PFSK-1 (cell line): ENCODE measurements at regions not wholly inside any gene's neighbourhood (a gene's known extent, or its start where the extent isn't known, plus 50 kb on each side); places are given as distances from the start of the nearest gene placed in this dataset.

Experiments used
- POLR2AphosphoS5 ChIP-seq: IDR thresholded peaks from 2 replicates; pipeline ENCODE4 v1.6.1; 2012; ENCODE audit warnings: low read depth, mild to moderate bottlenecking, control low read depth, low read length, moderate library complexity
- TAF1 ChIP-seq: IDR thresholded peaks from 2 replicates; pipeline ENCODE4 v1.6.1; 2012; ENCODE audit warnings: low read length, control low read depth, borderline replicate concordance; ENCODE audit not compliant: insufficient read depth
- TF ChIP-seq, protein P1 (sequence below), 2 experiments: IDR thresholded peaks; 2 replicates each; pipeline versions ENCODE4 v1.6.1 to v1.8.0; 2011 to 2012; ENCODE audit warnings: low read depth in 2 of 2, low read length in 2 of 2, control low read depth in 1 of 2, inconsistent platforms in 1 of 2, mild to moderate bottlenecking in 1 of 2, moderate library complexity in 1 of 2; ENCODE audit not compliant: insufficient read depth in 1 of 2

DNA sequence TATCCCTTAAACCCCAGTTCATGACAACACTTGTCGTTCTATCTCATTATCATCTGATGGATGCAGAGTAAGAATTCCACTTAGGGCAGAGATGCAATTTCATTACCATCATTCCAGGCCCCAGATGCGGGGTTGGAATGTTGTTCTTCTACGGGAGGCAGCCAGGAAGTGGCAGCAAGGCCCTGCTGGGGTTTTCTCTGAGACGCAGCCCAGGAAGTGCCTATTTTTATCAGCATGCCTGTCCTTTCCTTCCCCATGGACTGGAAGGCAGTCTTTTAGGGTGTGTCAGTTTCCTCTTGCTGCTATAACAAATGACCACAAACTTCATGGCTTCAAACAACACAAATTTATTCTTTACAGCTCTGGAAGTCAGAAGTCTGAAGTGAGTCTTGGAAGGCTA lies 246.6 kb upstream of the DYNLRB2 start:
- no peak for TF ChIP-seq POLR2AphosphoS5
- TF ChIP-seq, protein P1, sequence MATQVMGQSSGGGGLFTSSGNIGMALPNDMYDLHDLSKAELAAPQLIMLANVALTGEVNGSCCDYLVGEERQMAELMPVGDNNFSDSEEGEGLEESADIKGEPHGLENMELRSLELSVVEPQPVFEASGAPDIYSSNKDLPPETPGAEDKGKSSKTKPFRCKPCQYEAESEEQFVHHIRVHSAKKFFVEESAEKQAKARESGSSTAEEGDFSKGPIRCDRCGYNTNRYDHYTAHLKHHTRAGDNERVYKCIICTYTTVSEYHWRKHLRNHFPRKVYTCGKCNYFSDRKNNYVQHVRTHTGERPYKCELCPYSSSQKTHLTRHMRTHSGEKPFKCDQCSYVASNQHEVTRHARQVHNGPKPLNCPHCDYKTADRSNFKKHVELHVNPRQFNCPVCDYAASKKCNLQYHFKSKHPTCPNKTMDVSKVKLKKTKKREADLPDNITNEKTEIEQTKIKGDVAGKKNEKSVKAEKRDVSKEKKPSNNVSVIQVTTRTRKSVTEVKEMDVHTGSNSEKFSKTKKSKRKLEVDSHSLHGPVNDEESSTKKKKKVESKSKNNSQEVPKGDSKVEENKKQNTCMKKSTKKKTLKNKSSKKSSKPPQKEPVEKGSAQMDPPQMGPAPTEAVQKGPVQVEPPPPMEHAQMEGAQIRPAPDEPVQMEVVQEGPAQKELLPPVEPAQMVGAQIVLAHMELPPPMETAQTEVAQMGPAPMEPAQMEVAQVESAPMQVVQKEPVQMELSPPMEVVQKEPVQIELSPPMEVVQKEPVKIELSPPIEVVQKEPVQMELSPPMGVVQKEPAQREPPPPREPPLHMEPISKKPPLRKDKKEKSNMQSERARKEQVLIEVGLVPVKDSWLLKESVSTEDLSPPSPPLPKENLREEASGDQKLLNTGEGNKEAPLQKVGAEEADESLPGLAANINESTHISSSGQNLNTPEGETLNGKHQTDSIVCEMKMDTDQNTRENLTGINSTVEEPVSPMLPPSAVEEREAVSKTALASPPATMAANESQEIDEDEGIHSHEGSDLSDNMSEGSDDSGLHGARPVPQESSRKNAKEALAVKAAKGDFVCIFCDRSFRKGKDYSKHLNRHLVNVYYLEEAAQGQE (IDR thresholded peaks at IDR 0.05; ENCODE audit: insufficient read depth in 1 of 2, low read depth in 2 of 2, low read length in 2 of 2), result no peak
- no peak for TF ChIP-seq TAF1
